Right hindlimb (tissue), 1 donor: ENCODE measurements at regions not wholly inside any gene's neighbourhood (a gene's known extent, or its start where the extent isn't known, plus 50 kb on each side); places are given as distances from the start of the nearest gene placed in this dataset.
"Not testable (repeated sequence)": the region's sequence is repeated elsewhere in the genome, so short reads cannot be mapped to it uniquely, and the experiment has no call there.

Experiments used
- DNase-seq: peaks from one replicate; pipeline ENCODE4 v3.0.0-alpha.2; 2018

GRCh38 chr15:63434576-63435186 is 53.0 kb upstream of the CA12 start:
- no peak for DNase-seq

- no peak for DNase-seq
These were observed 53.7 kb upstream of the CA12 start for GRCh38 chr15:63435204-63435820.

GRCh38 chr15:63436341-63436740 is 54.7 kb upstream of the CA12 start:
- DNase-seq: no peak

- DNase-seq: peak; percentile 90
These were observed 55.3 kb upstream of the CA12 start for GRCh38 chr15:63436872-63437375.

GRCh38 chr15:63439536-63440264 is 58.1 kb upstream of the CA12 start:
- DNase-seq: no peak

GRCh38 chr15:63440265-63440648 is 58.6 kb upstream of the CA12 start:
- DNase-seq: no peak

GRCh38 chr15:63440756-63441155 is 59.1 kb upstream of the CA12 start:
- DNase-seq: no peak

GRCh38 chr15:63441266-63441665 is 59.6 kb upstream of the CA12 start:
- DNase-seq: no peak

GRCh38 chr15:63442080-63442479 is 60.4 kb upstream of the CA12 start:
- DNase-seq: no peak

GRCh38 chr15:63444611-63445010 is 59.8 kb upstream of the USP3 start:
- no peak for DNase-seq

- DNase-seq: no peak
These were observed 58.1 kb upstream of the USP3 start for GRCh38 chr15:63446255-63446654.

GRCh38 chr15:63447017-63447676 is 57.2 kb upstream of the USP3 start:
- no peak for DNase-seq

GRCh38 chr15:63448266-63448665 is 56.1 kb upstream of the USP3 start:
- DNase-seq: no peak

GRCh38 chr15:63448872-63449555 is 55.4 kb upstream of the USP3 start:
- DNase-seq: not testable (repeated sequence)

GRCh38 chr15:63449731-63450130 is 54.7 kb upstream of the USP3 start:
- DNase-seq: no peak

- no peak for DNase-seq
These were observed 53.5 kb upstream of the USP3 start for GRCh38 chr15:63450884-63451225.

- no peak for DNase-seq
These were observed 52.6 kb upstream of the USP3 start for GRCh38 chr15:63451671-63452315.

- no peak for DNase-seq
These were observed 51.7 kb upstream of the USP3 start for GRCh38 chr15:63452552-63453136.

- DNase-seq: no peak
These were observed 51.0 kb upstream of the USP3 start for GRCh38 chr15:63453186-63453905.

- DNase-seq: no peak
These were observed 49.7 kb upstream of the USP3 start for GRCh38 chr15:63454503-63455211.
